Astrocyte of the spinal cord (primary cell): ENCODE measurements at regions not wholly inside any gene's neighbourhood (a gene's known extent, or its start where the extent isn't known, plus 50 kb on each side); places are given as distances from the start of the nearest gene placed in this dataset.

Experiments
- DNase-seq: peaks from one replicate; pipeline ENCODE4 v3.0.0; 2011; ENCODE audit warnings: low read depth, low spot score
- H3K4me3 ChIP-seq: 2 replicates; pipeline ENCODE4 v1.5.1; 2011; ENCODE audit warnings: low read depth, mild to moderate bottlenecking, low read length, moderate library complexity
- in situ Hi-C: cut with HindIII; loops from 2 replicates; pipeline ENCODE4 v1.10.0; 2017; ENCODE audit warnings: low sequenced_read_pairs
- TF ChIP-seq, protein P1 (sequence below): IDR thresholded peaks from 2 replicates; pipeline ENCODE4 v1.5.1; 2012; ENCODE audit warnings: low read depth, mild to moderate bottlenecking, low read length, inconsistent platforms

DNA sequence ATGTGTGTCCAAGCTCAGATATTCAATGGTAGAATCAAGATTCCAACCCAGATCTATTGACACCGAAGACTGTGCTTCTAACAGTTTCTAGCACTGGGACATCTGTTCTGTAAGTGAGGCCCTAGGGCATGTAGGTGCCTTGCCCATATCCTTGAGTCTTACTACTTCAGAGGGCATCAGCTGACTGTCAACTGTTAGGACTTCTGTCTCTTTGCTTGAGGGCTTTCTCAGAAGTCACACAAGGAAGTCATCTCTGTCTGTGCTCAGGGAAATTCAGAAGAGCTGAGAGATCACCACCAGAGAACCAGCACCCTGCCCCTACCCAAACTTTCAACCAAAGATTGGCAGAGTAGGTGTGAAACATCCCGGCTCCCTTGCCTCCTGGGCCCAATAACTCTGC, 403.6 kb upstream of the PROK2 start:
- no peak for DNase-seq
- TF ChIP-seq, protein P1, sequence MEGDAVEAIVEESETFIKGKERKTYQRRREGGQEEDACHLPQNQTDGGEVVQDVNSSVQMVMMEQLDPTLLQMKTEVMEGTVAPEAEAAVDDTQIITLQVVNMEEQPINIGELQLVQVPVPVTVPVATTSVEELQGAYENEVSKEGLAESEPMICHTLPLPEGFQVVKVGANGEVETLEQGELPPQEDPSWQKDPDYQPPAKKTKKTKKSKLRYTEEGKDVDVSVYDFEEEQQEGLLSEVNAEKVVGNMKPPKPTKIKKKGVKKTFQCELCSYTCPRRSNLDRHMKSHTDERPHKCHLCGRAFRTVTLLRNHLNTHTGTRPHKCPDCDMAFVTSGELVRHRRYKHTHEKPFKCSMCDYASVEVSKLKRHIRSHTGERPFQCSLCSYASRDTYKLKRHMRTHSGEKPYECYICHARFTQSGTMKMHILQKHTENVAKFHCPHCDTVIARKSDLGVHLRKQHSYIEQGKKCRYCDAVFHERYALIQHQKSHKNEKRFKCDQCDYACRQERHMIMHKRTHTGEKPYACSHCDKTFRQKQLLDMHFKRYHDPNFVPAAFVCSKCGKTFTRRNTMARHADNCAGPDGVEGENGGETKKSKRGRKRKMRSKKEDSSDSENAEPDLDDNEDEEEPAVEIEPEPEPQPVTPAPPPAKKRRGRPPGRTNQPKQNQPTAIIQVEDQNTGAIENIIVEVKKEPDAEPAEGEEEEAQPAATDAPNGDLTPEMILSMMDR: no peak
- H3K4me3 ChIP-seq: no peak overlapping the region
- in situ Hi-C loops: no loop called here

DNA sequence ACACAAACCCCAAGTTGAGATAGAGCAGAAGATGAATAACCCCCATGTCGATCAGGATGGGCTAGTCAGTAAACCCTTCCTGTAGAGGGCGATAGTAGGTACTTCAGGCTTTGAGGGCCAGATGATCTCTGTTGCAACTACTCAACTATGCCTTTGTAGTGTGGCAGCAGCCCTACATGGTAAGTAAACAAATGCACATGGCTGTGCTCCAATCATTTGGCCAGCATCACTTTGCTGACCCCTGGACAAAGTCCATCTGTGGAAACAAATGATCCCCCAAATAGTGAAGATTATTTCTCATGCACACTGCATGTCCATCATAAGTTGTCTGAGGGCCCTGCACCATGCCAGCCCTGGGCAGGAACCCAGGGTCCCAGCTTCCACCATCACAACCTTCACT, 402.2 kb upstream of the PROK2 start:
- H3K4me3 ChIP-seq: no peak overlapping the region
- TF ChIP-seq, protein P1: peak; percentile 7
- in situ Hi-C loops: no loop called here
- DNase-seq: no peak

DNA sequence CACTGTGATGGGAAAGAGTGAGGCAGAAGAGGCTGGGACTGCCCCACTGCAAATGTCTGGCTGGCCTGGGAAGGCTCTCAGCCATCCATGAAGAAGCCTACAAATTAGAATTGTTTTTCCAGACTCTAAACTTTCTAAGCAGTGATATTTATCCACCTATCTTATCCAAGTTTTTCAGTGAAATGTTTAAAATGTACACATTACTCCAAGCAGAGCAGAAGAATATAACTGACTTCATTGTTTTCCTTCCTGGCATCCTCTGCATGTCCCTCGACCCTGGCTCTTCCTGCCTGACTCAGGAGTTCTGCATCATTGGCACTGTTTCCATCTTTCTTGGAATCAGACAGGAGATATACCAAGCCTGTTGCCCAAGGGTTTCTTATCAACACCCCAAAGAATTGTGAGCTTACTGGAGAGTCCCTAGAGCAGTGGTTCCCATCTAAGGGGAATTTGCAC, 401.5 kb upstream of the PROK2 start:
- H3K4me3 ChIP-seq: no peak overlapping the region
- DNase-seq: peak; percentile 55
- TF ChIP-seq, protein P1: no peak
- in situ Hi-C loops: no loop called here

DNA sequence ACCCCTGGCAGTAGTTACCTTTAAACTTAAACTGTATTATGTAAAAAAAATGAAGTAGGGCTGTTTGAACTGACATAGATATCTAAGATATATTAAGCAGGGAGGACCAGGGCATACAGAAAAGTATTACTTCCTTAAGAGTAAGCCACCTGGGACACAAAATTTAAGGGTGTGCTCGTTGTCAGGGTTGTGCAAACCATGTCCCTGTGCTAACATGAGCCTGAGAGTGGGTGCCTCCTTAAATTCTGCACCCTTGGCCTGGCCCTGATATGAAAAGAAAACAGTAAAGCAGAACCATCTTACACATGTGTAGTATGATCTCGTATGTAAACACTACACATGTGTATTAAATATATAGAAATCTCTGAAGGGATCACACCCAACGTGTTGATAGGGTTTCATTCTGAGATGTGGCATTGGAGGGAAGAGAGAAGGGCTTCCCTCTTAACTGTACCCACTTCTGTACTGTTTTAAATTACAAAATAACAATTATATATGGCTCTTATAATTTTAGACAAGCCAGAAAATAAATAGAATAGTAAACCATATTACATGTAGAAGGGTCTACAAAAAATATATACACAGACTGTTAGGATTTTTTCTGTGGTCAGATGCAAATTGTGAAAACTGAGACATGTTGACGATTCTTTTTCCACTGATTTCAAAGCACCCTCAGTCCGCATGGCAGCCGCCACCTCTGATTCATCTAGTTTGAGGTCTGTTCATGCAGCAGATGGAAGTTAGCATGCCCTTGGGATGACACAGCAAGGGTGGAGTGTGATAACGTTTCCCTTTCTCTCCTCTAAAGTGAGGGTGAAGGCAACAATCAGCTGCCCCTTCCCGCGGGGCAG, 400.8 kb upstream of the PROK2 start:
- no peak overlapping the region for H3K4me3 ChIP-seq
- in situ Hi-C loops: no loop called here
- TF ChIP-seq, protein P1: no peak
- DNase-seq: peak; percentile 80

DNA sequence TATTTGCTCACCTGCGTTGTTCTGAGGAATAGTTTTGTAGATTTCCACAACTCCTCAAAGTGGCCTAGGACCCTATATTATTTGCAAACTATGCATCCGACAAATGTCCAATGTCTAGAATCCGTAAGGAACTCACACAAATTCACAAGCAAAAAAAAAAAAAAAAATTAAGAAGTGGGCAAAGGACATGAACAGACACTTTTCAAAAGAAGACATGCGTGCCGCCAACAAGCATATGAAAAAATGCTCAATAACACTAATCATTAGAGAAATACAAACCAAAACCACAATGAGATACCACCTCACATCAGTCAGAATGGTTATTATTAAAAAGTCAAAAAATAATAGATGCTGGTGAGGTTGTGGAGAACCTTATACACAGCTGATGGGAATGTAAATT, 398.5 kb upstream of the PROK2 start:
- TF ChIP-seq, protein P1: no peak
- no peak for DNase-seq
- no peak overlapping the region for H3K4me3 ChIP-seq
- in situ Hi-C loops: no loop called here

DNA sequence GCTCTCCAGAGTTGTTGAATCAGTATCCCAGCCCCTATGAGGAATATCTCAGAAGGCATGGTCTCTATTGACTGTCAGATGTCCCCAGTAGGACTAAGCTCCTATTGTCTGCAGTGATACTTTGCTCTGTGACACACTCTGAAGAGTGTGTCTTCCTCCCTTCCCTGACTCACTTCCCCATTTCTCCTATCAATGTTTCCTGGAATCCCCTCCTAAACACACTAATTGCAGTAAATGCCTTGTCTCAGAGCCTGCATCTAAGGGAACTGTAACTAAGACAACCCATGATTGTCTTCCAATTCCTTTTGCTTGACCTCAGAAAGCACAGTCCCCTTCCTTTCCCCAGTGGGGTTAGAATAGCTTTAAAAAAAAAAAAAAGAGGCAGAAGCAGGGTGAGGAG, 397.3 kb upstream of the PROK2 start:
- in situ Hi-C loops: no loop called here
- H3K4me3 ChIP-seq: no peak overlapping the region
- TF ChIP-seq, protein P1: no peak
- no peak for DNase-seq
